HG02798 (cell line): ENCODE measurements at regions not wholly inside any gene's neighbourhood (a gene's known extent, or its start where the extent isn't known, plus 50 kb on each side); places are given as distances from the start of the nearest gene placed in this dataset.

Experiments used
- ATAC-seq: cut with Tn5 transposase; IDR thresholded peaks from one replicate; pipeline ENCODE4 v1.9.1; 2021; ENCODE audit warnings: mild to moderate bottlenecking; ENCODE audit not compliant: unreplicated experiment, poor library complexity

- no peak for ATAC-seq
These were observed 304.3 kb downstream of the HDGFL1 start for GRCh38 chr6:22873513-22874136.

GRCh38 chr6:22875845-22876244 lies 306.5 kb downstream of the HDGFL1 start:
- ATAC-seq: no peak

- ATAC-seq: no peak
These were observed 308.9 kb downstream of the HDGFL1 start for GRCh38 chr6:22878324-22878701.

- ATAC-seq: no peak
These were observed 309.3 kb downstream of the HDGFL1 start for GRCh38 chr6:22878706-22879105.

GRCh38 chr6:22880686-22881433 lies 311.5 kb downstream of the HDGFL1 start:
- no peak for ATAC-seq

GRCh38 chr6:22882581-22882980 lies 313.2 kb downstream of the HDGFL1 start:
- no peak for ATAC-seq

GRCh38 chr6:22883061-22883717 lies 313.8 kb downstream of the HDGFL1 start:
- ATAC-seq: no peak

GRCh38 chr6:22884456-22884855 lies 315.1 kb downstream of the HDGFL1 start:
- no peak for ATAC-seq

- ATAC-seq: no peak
These were observed 317.6 kb downstream of the HDGFL1 start for GRCh38 chr6:22886650-22887581.

GRCh38 chr6:22888163-22888752 lies 318.9 kb downstream of the HDGFL1 start:
- ATAC-seq: no peak

GRCh38 chr6:22891934-22892333 lies 322.6 kb downstream of the HDGFL1 start:
- no peak for ATAC-seq

GRCh38 chr6:22892452-22892851 lies 323.1 kb downstream of the HDGFL1 start:
- no peak for ATAC-seq

GRCh38 chr6:22896696-22897095 lies 327.3 kb downstream of the HDGFL1 start:
- no peak for ATAC-seq

- no peak for ATAC-seq
These were observed 330.1 kb downstream of the HDGFL1 start for GRCh38 chr6:22899426-22899825.

GRCh38 chr6:22903826-22904225 lies 334.5 kb downstream of the HDGFL1 start:
- ATAC-seq: no peak

GRCh38 chr6:22904431-22904830 lies 335.1 kb downstream of the HDGFL1 start:
- ATAC-seq: no peak

- ATAC-seq: no peak
These were observed 336.8 kb downstream of the HDGFL1 start for GRCh38 chr6:22906091-22906549.

- ATAC-seq: no peak
These were observed 337.7 kb downstream of the HDGFL1 start for GRCh38 chr6:22907085-22907484.

GRCh38 chr6:22910370-22910769 lies 341.0 kb downstream of the HDGFL1 start:
- ATAC-seq: no peak

GRCh38 chr6:22913612-22914011 lies 344.2 kb downstream of the HDGFL1 start:
- no peak for ATAC-seq
